OCI-LY7 (cell line): ENCODE measurements at regions not wholly inside any gene's neighbourhood (a gene's known extent, or its start where the extent isn't known, plus 50 kb on each side); places are given as distances from the start of the nearest gene placed in this dataset.

Experiments
- BruUV-seq: library from RNA; stranded (reverse); fragments of 400-500 nt; replicated peaks from 2 replicates; lab custom pipeline; 2021; lab: Mats Ljungman, UMichigan
- CTCF ChIA-PET: fragments of 300-600 bp; sonication (Branson Sonifier 250); formaldehyde crosslinking; loops from one replicate; lab custom pipeline; 2022; ENCODE audit warnings: antibody characterized with exemption; ENCODE audit not compliant: unreplicated experiment; lab: Charles Lee
- POLR2A ChIA-PET: fragments of 300-600 bp; sonication (Branson Sonifier 250); formaldehyde crosslinking; loops from one replicate; lab custom pipeline; 2022; ENCODE audit warnings: antibody characterized with exemption; lab: Charles Lee
- DNase-seq: peaks from one replicate; pipeline ENCODE4 v3.0.0-alpha.2; 2015; ENCODE audit warnings: low spot score
- H2AFZ ChIP-seq: fragments of 200-600 bp; sonication (generic), shearing (Covaris generic); 2 replicates; pipeline ENCODE4 v1.6.1; 2014; ENCODE audit warnings: mild to moderate bottlenecking, antibody characterized with exemption, low read length, moderate library complexity
- H3K27ac ChIP-seq: fragments of 200-600 bp; sonication (generic); 2 replicates; pipeline ENCODE4 v1.5.1; 2014; ENCODE audit warnings: mixed run types, low read depth, mild to moderate bottlenecking, moderate library complexity, low read length, inconsistent platforms; ENCODE audit not compliant: poor library complexity, severe bottlenecking
- H3K36me3 ChIP-seq: fragments of 200-600 bp; sonication (generic); 2 replicates; pipeline ENCODE4 v1.6.1; 2014; ENCODE audit warnings: mild to moderate bottlenecking, antibody characterized with exemption, low read length, moderate library complexity, mixed read lengths; ENCODE audit not compliant: insufficient read depth
- H3K4me1 ChIP-seq: fragments of 200-600 bp; sonication (generic); 2 replicates; pipeline ENCODE4 v1.5.1; 2014; ENCODE audit warnings: mild to moderate bottlenecking, low read length; ENCODE audit not compliant: insufficient read depth, poor library complexity, severe bottlenecking
- H3K4me2 ChIP-seq: fragments of 200-600 bp; sonication (generic); 2 replicates; pipeline ENCODE4 v1.6.1; 2014; ENCODE audit warnings: mild to moderate bottlenecking, low read length
- H3K4me3 ChIP-seq: fragments of 200-600 bp; sonication (generic); 2 replicates; pipeline ENCODE4 v1.5.1; 2014; ENCODE audit warnings: mild to moderate bottlenecking, low read depth, low read length; ENCODE audit not compliant: poor library complexity, severe bottlenecking
- H3K79me2 ChIP-seq: fragments of 200-600 bp; sonication (generic); 2 replicates; pipeline ENCODE4 v1.6.1; 2016; ENCODE audit warnings: low read depth, mild to moderate bottlenecking, low read length, moderate library complexity, mixed read lengths; ENCODE audit not compliant: insufficient read depth
- H3K9me2 ChIP-seq: fragments of 200-600 bp; sonication (generic); 2 replicates; pipeline ENCODE4 v1.6.1; 2016; ENCODE audit warnings: mild to moderate bottlenecking, low read length, mixed read lengths; ENCODE audit not compliant: insufficient read depth
- H3K9me3 ChIP-seq: fragments of 200-600 bp; sonication (generic); 2 replicates; pipeline ENCODE4 v1.6.1; 2014; ENCODE audit warnings: mild to moderate bottlenecking, mixed run types, low read length, mixed read lengths
- H4K20me1 ChIP-seq: fragments of 200-600 bp; sonication (generic); 2 replicates; pipeline ENCODE4 v1.6.1; 2014; ENCODE audit warnings: mild to moderate bottlenecking, antibody characterized with exemption, low read length, moderate library complexity, mixed read lengths; ENCODE audit not compliant: insufficient read depth
- CTCF ChIP-seq: fragments of 200-600 bp; sonication (generic); conservative IDR thresholded peaks from 2 replicates; pipeline ENCODE4 v1.5.1; 2014; ENCODE audit warnings: mild to moderate bottlenecking, antibody characterized with exemption, low read length, moderate library complexity, mixed read lengths
- EZH2phosphoT487 ChIP-seq: fragments of 200-600 bp; sonication (generic); IDR thresholded peaks from 2 replicates; pipeline ENCODE4 v1.6.1; 2018; ENCODE audit warnings: low read depth, borderline replicate concordance, mild to moderate bottlenecking, mixed run types, antibody characterized with exemption, low read length, moderate library complexity, mixed read lengths
- intact Hi-C: fragments of 100-400 bp; cut with micrococcal nuclease; formaldehyde crosslinking; loops from one replicate; pipeline ENCODE4 v1.10.0; 2022; ENCODE audit not compliant: unreplicated experiment

GRCh38 chr12:132380641-132381040 lies 51.3 kb upstream of the GALNT9 start:
- H3K36me3 ChIP-seq = no peaks in the 10 kb centered on the region
- CTCF ChIA-PET = interaction anchor here (0.5 to 0.6 kb wide), 2 partner anchors 26 to 178 kb away, joined by 3 read pairs; no protein-coding TSS in a partner anchor
- no peak overlapping the region for H3K27ac ChIP-seq
- no peaks in the 10 kb centered on the region for H3K4me1 ChIP-seq
- TF ChIP-seq EZH2phosphoT487 = no peak
- no peaks in the 10 kb centered on the region for H3K9me3 ChIP-seq
- BruUV-seq = no TSS peak
- no peak overlapping the region for H3K4me3 ChIP-seq
- no peaks in the 10 kb centered on the region for H3K79me2 ChIP-seq
- no peak for DNase-seq
- no peak overlapping the region for H2AFZ ChIP-seq
- H3K4me2 ChIP-seq = no peak overlapping the region
- no peaks in the 10 kb centered on the region for H4K20me1 ChIP-seq
- POLR2A ChIA-PET = interaction anchor here (0.5 kb wide), 1 partner anchor 84 kb away, joined by 3 read pairs; no protein-coding TSS in a partner anchor
- H3K9me2 ChIP-seq = no peaks in the 10 kb centered on the region
- intact Hi-C loops = no loop called here

GRCh38 chr12:132379996-132380395 lies 50.6 kb upstream of the GALNT9 start:
- intact Hi-C loops = no loop called here
- no peak for TF ChIP-seq CTCF
- no peak for TF ChIP-seq EZH2phosphoT487
- H3K9me2 ChIP-seq = no peaks in the 10 kb centered on the region
- no peaks in the 10 kb centered on the region for H3K79me2 ChIP-seq
- H3K4me2 ChIP-seq = no peak overlapping the region
- CTCF ChIA-PET = no interaction called here
- H3K27ac ChIP-seq = no peak overlapping the region
- H3K36me3 ChIP-seq = no peaks in the 10 kb centered on the region
- H2AFZ ChIP-seq = no peak overlapping the region
- no peak overlapping the region for H3K4me3 ChIP-seq
- H3K9me3 ChIP-seq = no peaks in the 10 kb centered on the region
- no peaks in the 10 kb centered on the region for H4K20me1 ChIP-seq
- no TSS peak for BruUV-seq
- POLR2A ChIA-PET = no interaction called here
- no peak for DNase-seq
- H3K4me1 ChIP-seq = no peaks in the 10 kb centered on the region

DNA sequence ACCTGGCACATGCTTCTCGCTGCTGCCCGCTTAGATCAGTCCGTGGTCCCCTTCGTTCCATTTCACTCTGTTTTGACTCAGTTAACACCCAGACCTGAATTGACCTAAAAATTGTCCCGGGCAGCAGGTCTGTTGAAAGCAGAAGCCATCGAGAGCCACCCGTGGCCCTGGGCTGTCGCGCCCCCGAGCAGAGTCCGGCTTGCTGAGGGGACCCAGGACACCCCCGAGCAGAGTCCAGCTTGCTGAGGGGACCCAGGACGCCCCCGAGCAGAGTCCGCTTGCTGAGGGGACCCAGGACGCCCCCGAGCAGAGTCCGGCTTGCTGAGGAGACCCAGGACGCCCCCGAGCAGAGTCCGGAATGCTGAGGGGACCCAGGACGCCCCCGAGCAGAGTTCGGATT lies 50.2 kb upstream of the GALNT9 start:
- Histone ChIP-seq H3K9me3 (no peaks in the 10 kb centered on the region), H3K27ac (no peak overlapping the region), H3K4me2 (no peak overlapping the region), H3K36me3 (no peaks in the 10 kb centered on the region), H2AFZ (no peak overlapping the region), H3K4me1 (no peaks in the 10 kb centered on the region), H3K9me2 (no peaks in the 10 kb centered on the region), H4K20me1 (no peaks in the 10 kb centered on the region), H3K4me3 (no peak overlapping the region), H3K79me2 (no peaks in the 10 kb centered on the region)
- TF ChIP-seq CTCF (no peak), EZH2phosphoT487 (no peak)
- no peak for DNase-seq
- POLR2A ChIA-PET = no interaction called here
- intact Hi-C loops = no loop called here
- CTCF ChIA-PET = no interaction called here
- BruUV-seq = no TSS peak
